Tongue (tissue), 1 donor: ENCODE measurements at regions not wholly inside any gene's neighbourhood (a gene's known extent, or its start where the extent isn't known, plus 50 kb on each side); places are given as distances from the start of the nearest gene placed in this dataset.

Source experiments
- DNase-seq: peaks from one replicate; pipeline ENCODE4 v3.0.0-alpha.2; 2015

- no peak for DNase-seq
These were observed 224.7 kb downstream of the BRD1 start for GRCh38 chr22:49603016-49603415.

GRCh38 chr22:49602481-49602880, 225.2 kb downstream of the BRD1 start:
- DNase-seq = no peak

- DNase-seq = no peak
These were observed 225.9 kb downstream of the BRD1 start for GRCh38 chr22:49601614-49602321.

DNA sequence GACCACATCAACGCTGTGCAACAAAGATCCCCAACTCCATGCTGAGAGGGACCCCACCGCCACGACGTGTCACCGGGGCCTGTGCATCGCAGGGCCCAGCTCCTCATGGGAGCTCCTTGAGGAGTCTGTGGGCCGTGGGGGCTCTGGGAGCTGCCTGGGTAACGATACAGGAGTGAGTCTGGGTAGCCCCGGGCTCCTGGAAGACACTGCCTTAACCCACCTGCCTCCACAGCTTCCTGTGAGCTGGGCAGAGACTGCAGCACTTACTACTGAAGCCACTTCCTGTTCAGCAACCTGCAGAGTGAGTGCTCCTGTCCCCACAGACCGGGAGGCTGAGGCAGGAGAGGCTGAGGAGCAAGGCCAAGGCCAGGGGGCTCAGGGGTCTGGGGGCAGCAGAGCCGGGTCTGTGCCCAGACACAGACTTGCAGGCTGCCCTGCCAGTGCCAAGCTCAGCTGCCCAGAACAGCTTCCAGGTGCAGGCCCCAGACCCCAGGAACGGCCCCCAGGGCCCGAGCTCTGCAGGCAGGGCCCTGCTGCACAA, 226.7 kb downstream of the BRD1 start:
- DNase-seq = no peak

- no peak for DNase-seq
These were observed 227.2 kb downstream of the BRD1 start for GRCh38 chr22:49600468-49600867.

GRCh38 chr22:49599691-49600455, 227.8 kb downstream of the BRD1 start:
- DNase-seq = no peak

- no peak for DNase-seq
These were observed 228.6 kb downstream of the BRD1 start for GRCh38 chr22:49599039-49599438.

DNA sequence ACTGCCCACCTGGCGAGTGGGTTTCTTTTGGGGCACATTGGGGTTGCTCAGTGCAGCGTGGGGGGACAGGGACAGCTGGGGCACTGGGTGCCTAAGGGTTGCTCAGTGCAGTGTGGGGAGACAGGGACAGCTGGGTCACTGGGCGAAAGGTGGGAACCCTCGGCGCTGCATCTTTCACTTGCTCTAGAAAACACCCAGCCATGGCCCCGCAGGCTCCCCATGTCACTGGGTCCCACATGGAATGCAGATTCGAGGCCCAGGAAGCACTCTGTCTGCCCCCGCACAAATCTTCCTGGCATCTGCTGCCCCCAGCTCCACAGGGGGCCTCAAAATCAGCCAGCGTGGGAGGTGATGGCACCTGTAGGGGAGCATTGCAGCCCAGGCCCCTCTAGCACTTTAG, 229.3 kb downstream of the BRD1 start:
- no peak for DNase-seq

- no peak for DNase-seq
These were observed 230.1 kb downstream of the BRD1 start for GRCh38 chr22:49597428-49598039.

DNA sequence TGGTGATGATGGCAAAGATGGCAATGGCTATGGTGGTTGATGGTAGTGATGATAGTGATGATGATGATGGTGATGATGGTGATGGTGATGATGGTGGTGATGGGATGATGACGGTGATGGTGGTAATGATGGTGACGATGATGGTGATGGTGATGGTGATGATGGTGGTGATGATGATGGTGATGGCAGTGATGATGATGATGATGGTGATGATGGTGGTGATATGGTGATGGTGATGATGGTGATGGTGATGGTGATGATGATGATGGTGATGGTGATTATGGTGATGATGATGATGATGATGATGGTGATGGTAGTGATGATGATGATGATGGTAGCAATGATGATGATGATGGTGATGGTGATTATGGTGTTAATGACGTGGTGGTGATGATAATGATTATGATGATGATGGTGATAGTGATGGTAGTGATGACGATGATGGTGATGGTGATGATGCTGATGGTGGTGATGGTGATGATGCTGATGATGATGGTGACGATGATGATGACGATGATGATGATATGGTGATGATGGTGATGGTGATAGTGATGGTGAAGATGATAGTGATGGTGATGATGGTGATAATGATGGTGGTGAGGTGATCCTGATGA, 232.1 kb downstream of the BRD1 start:
- DNase-seq = no peak

DNA sequence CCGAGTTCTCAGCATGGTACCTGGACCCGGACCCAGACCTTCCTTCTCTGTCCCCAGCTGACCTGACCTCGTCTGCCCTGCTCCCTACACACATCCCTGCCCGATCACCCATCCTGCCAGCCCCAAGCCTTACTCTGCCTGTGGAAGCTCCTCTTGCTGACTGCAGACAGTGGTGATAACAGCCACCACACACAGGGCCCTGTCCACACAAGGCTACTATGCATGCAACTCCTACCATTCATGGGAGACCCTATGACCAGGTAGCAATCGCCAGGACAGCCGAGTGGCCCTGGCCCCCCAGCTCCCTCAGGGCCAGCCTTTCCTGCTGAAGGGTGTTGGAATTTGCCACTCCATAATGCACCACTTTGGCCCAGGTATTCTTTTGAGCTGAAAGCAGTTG, 233.6 kb downstream of the BRD1 start:
- DNase-seq = no peak

DNA sequence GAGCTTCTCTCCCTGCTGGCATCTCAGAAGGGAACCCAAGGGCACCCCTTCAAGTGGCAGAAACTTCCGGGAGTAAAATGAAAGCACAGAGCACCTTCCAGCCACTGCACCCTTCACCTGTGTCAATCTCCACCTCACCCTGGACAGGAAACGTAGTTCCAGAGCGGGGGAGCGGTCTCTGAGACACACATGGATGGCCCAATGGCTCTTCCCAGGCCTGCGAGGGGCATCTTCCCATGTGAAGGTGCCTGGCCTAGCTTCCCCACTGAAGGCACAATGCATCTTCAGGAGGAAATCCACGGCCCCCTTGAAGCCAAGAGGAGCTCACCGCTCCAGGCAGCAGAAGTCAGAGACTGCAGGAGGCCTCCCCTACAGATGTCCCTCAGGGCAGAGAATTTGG, 234.2 kb downstream of the BRD1 start:
- DNase-seq = no peak

GRCh38 chr22:49592780-49593501, 234.7 kb downstream of the BRD1 start:
- DNase-seq = no peak

GRCh38 chr22:49590851-49591445, 236.7 kb downstream of the BRD1 start:
- DNase-seq = no peak

GRCh38 chr22:49590381-49590780, 237.3 kb downstream of the BRD1 start:
- DNase-seq = no peak

GRCh38 chr22:49589811-49590210, 237.9 kb downstream of the BRD1 start:
- no peak for DNase-seq

DNA sequence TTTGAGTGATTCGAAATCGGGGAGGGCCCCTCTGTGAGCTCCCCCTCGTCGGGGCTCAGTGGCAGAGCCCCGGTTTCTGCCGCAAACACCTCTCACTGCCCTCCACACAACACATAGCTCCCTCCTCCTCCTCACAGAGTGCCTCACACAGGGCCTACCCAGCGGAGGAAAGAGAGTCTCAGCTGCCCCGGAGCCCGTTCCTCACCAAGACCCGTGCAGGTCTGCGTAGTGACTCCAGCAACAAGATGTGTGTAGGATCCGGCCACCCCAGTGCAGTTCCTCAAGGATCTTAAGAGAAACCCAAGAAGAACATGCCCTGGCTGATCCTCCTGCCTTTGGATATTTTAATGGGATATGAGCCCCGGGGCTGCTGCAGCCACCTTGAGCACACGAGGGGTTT, 238.4 kb downstream of the BRD1 start:
- no peak for DNase-seq

DNA sequence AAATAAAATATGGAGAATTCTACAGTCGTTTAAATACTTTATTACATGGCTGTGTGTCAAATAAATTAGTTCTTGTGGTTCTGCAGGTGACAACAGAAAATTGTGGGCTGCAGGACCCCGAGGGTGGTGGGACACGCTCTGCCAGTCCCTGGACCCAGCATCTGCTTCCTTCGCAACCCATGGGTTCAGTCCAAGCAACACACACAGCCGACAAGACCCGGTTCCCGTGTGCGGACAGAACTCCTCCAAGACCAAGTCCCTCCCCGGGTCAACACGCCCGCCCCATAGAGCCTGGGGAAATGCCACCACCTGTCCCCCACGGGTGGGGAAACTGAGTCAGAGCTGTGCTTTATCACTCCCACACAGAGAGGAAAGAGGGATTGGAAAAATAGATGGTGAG, 238.9 kb downstream of the BRD1 start:
- no peak for DNase-seq

DNA sequence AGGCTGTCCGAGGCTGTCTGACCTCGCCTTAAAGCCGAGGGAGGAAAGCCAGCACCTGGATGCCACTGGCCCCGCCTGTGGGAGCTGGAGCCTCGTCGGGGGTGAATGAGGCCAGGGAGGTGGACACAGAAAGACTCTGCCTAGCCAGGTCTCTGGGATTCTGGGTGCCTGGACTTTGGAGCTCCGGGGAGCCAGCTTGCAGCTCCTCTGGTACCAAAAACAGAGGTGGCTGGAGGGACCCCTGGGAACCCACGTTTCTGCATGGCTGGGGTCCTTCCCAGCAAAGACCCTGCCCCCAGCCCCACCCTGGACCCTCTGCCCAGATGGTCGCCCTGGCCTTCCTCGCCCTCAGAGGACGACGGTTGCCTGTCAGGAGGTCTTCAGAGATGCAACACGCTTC, 239.7 kb downstream of the BRD1 start:
- no peak for DNase-seq

DNA sequence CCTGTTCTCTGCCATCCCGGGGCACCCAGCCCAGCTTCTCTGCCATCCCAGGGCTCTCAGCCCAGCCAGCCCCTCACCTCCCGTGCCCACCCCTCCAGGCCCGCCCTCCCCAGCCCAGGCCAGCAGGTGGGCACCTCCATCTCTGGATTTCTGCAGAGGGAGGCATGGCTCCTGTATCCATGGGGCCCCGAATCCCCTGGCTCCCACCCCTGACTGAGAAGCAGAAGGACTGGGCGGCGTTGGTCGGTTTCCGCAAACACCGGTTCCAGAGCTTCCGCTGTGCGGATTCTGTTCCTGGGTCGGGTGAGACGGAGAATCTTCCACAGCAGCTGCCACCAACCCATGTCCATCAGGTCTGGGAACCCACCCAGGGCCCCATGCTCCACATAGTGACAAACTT, 240.3 kb downstream of the BRD1 start:
- no peak for DNase-seq

- DNase-seq = no peak
These were observed 240.8 kb downstream of the BRD1 start for GRCh38 chr22:49586873-49587272.

DNA sequence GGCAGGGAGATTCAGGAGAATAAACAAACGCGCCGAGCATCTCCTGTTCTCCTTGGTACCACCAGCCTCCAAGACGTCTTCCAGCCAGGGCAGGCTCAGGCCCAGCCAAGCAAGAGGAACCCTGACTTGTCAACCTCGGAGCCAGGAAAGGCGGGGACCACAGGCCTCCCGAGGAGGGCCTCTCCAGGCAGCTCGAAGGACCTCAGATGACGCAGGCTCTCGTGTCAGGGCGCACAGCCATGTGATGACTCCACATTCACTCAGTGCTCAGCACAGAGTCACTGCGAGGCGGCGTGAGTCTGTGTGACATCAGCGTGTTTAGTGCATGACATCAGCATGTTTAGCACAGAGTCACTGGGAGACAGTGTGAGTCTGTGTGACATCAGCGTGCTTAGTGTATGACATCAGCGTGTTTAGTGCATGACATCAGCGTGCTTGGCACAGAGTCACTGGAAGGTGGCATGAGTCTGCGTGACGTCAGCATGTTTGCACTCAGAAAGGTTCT, 241.4 kb downstream of the BRD1 start:
- peak; percentile 10 for DNase-seq
